ENCODE measurements at regions not wholly inside any gene's neighbourhood (a gene's known extent, or its start where the extent isn't known, plus 50 kb on each side); places are given as distances from the start of the nearest gene placed in this dataset.

DNA sequence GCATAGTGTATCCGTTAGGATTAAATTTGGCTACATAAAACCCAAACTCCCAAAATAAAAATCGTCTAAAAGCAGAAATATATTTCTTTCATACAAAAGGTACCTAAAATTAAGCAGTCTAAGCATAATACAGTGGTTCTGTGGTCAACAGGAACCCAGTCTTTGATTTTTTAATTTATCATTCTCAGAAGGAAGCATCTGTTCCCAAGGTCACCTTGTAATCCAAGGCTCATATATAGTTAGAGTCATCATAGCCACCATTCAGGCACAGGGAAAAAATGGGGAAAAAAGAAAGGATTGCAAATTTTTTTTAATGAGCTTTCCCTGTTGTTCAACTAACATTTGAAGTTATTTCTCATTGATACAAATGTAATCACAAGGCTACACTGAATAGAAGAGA, 983.2 kb downstream of the PLOD2 start:
- Mint-ChIP-seq H3K27ac (ENCODE audit: unreplicated experiment) (no peak overlapping the region), H3K4me1 (ENCODE audit: low read depth, unreplicated experiment) (peaks cover 8% of the 10 kb centered on the region), H3K36me3 (ENCODE audit: insufficient read depth, unreplicated experiment) (no peaks in the 10 kb centered on the region), H3K9me3 (ENCODE audit: low read depth, unreplicated experiment) (no peaks in the 10 kb centered on the region), H3K4me3 (ENCODE audit: low read depth, unreplicated experiment) (no peak overlapping the region), H3K27me3 (ENCODE audit: unreplicated experiment) (no peaks in the 10 kb centered on the region)
- BruUV-seq (replicated peaks), result no TSS peak
- no peak for TF ChIP-seq CTCF (IDR thresholded peaks at IDR 0.05; ENCODE audit: unreplicated experiment)
- no peak for DNase-seq
- CTCF ChIA-PET, result interaction anchor here (1.2 kb wide), 1 partner anchor 410 kb away, joined by 3 read pairs; no protein-coding TSS in a partner anchor
- intact Hi-C loops (cut with micrococcal nuclease; ENCODE audit: unreplicated experiment), result no loop called here

DNA sequence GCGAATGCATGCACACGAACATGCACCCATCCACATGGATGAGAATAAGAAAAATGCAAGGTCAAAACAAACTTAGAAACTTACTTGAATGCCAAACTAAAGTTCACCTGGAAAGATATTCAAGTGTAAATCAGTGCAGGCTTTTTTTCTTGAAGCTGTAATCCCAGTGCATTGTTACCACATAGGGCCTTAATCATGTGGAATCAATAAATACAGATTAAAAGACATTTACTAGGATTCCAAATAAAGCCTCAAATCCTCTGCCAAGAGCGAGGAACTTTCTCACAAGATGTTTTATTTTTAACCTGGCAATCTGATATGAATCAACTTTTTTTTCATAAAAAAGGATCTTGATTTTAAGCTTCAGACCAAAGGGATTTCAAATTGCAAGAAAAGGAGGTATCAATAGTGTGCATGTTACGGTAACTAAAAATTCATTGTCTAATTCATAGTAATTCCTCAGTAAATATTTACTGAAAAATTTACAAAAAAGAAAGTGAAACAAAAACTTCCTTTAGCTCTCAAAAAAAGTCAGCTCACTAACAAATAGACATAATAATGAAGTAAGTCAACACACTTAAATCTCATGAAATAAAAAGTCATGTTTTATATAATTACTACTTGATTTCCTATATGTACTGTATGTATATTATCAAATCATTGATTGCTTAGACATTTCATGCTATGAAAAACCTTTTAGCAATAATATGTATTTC, 978.6 kb downstream of the PLOD2 start:
- Mint-ChIP-seq H3K36me3 (ENCODE audit: insufficient read depth, unreplicated experiment) (no peaks in the 10 kb centered on the region), H3K4me1 (ENCODE audit: low read depth, unreplicated experiment) (peaks cover 16% of the 10 kb centered on the region), H3K4me3 (ENCODE audit: low read depth, unreplicated experiment) (no peak overlapping the region), H3K9me3 (ENCODE audit: low read depth, unreplicated experiment) (no peaks in the 10 kb centered on the region), H3K27ac (ENCODE audit: unreplicated experiment) (no peak overlapping the region), H3K27me3 (ENCODE audit: unreplicated experiment) (no peaks in the 10 kb centered on the region)
- intact Hi-C loops (cut with micrococcal nuclease; ENCODE audit: unreplicated experiment), result loop anchor here (10.0 kb wide), 1 partner anchor 982 kb away; the partner anchor contains the start of gene PLOD2
- no peak for DNase-seq
- TF ChIP-seq CTCF (IDR thresholded peaks at IDR 0.05; ENCODE audit: unreplicated experiment), result no peak
- no TSS peak for BruUV-seq (replicated peaks)
- CTCF ChIA-PET, result interaction anchor here (1.2 kb wide), 1 partner anchor 10 kb away, joined by 3 read pairs; no protein-coding TSS in a partner anchor

- Mint-ChIP-seq H3K9me3 (ENCODE audit: low read depth, unreplicated experiment) (no peaks in the 10 kb centered on the region), H3K4me3 (ENCODE audit: low read depth, unreplicated experiment) (no peak overlapping the region), H3K36me3 (ENCODE audit: insufficient read depth, unreplicated experiment) (no peaks in the 10 kb centered on the region), H3K4me1 (ENCODE audit: low read depth, unreplicated experiment) (peaks cover 16% of the 10 kb centered on the region), H3K27me3 (ENCODE audit: unreplicated experiment) (no peaks in the 10 kb centered on the region), H3K27ac (ENCODE audit: unreplicated experiment) (peak overlapping the region; percentile 47)
- BruUV-seq (replicated peaks), result no TSS peak
- CTCF ChIA-PET, result interaction anchor here (0.6 to 1.2 kb wide), 3 partner anchors 9 to 1167 kb away, joined by 3 read pairs; no protein-coding TSS in a partner anchor
- intact Hi-C loops (cut with micrococcal nuclease; ENCODE audit: unreplicated experiment), result loop anchor here (10.0 kb wide), 1 partner anchor 982 kb away; the partner anchor contains the start of gene PLOD2
- no peak for TF ChIP-seq CTCF (IDR thresholded peaks at IDR 0.05; ENCODE audit: unreplicated experiment)
- DNase-seq, result no peak
Observed at GRCh38 chr3:145183261-145183660, 977.7 kb downstream of the PLOD2 start.

DNA sequence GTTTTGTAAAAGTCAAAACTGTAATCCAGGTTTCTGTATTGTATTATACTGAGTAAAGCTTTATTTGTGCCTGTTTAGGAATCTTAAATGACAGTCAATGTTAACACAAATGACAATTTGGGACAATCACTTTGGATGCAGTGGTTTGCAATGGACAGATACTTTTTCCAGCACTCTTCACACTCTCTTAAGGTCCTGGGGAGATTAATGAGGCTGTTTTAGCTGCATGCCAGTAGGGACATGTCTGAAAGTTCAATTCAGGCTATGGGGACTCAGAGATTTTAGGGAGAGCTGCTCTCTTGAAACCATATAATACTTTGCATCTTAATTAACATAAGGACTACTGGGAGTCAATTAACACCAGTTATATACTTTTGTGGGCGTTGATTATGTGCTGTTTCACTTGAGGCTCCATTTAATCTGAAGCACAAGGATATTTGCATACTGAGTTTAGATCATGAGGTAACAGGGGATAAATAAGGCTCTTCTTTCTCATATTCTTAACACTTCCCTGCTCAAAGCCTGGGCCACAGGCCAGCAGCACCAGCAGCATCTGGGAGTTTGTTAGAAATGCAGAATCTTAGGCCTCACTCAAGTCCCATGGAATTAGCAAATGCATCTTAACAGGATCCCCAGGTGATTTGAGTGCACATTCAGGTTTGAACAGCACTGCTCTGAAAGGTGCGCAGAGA, 972.8 kb downstream of the PLOD2 start:
- no TSS peak for BruUV-seq (replicated peaks)
- H3K27me3 Mint-ChIP-seq (ENCODE audit: unreplicated experiment), result no peaks in the 10 kb centered on the region
- no peaks in the 10 kb centered on the region for H3K36me3 Mint-ChIP-seq (ENCODE audit: insufficient read depth, unreplicated experiment)
- no peaks in the 10 kb centered on the region for H3K9me3 Mint-ChIP-seq (ENCODE audit: low read depth, unreplicated experiment)
- H3K27ac Mint-ChIP-seq (ENCODE audit: unreplicated experiment), result no peak overlapping the region
- peaks cover 33% of the 10 kb centered on the region for H3K4me1 Mint-ChIP-seq (ENCODE audit: low read depth, unreplicated experiment)
- no peak overlapping the region for H3K4me3 Mint-ChIP-seq (ENCODE audit: low read depth, unreplicated experiment)
- TF ChIP-seq CTCF (IDR thresholded peaks at IDR 0.05; ENCODE audit: unreplicated experiment), result no peak
- no peak for DNase-seq
- intact Hi-C loops (cut with micrococcal nuclease; ENCODE audit: unreplicated experiment), result loop anchor here (10.0 kb wide), 1 partner anchor 977 kb away; the partner anchor contains the start of gene PLOD2
- CTCF ChIA-PET, result no interaction called here

All from Calu3 (cell line).